Ammon's horn (tissue), 1 donor: ENCODE measurements at regions not wholly inside any gene's neighbourhood (a gene's known extent, or its start where the extent isn't known, plus 50 kb on each side); places are given as distances from the start of the nearest gene placed in this dataset.
A peak's percentile ranks its signal among the peaks of the same experiment; 100 is the strongest.
"Not testable (repeated sequence)": the region's sequence is repeated elsewhere in the genome, so short reads cannot be mapped to it uniquely, and the experiment has no call there.

Experiments used
- DNase-seq: peaks from one replicate; pipeline ENCODE4 v3.0.0-alpha.2; 2016; ENCODE audit warnings: low spot score

DNA sequence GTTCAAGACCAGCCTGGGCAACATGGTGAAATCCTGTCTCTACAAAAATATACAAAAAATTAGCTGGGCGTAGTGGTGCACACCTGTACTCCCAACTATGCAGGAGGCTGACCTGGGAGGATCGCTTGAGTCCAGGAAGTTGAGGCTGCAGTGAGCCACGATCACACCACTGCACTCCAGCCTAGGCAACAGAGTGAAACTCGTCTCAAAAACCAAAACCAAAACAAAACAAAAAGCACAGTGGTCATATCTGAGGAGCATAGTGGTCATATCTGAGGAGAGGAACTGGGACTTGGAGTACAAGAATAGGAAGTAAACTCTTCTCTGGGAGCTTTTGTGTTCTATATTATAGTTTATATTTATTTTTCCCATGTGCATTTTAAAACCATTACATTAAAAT, 275.3 kb upstream of the NOTCH2NLA start:
- DNase-seq = not testable (repeated sequence)

- not testable (repeated sequence) for DNase-seq
Observed at GRCh38 chr1:146487555-146487954, 258.7 kb upstream of the NOTCH2NLA start.

- not testable (repeated sequence) for DNase-seq
Observed at GRCh38 chr1:146487155-146487554, 258.3 kb upstream of the NOTCH2NLA start.

DNA sequence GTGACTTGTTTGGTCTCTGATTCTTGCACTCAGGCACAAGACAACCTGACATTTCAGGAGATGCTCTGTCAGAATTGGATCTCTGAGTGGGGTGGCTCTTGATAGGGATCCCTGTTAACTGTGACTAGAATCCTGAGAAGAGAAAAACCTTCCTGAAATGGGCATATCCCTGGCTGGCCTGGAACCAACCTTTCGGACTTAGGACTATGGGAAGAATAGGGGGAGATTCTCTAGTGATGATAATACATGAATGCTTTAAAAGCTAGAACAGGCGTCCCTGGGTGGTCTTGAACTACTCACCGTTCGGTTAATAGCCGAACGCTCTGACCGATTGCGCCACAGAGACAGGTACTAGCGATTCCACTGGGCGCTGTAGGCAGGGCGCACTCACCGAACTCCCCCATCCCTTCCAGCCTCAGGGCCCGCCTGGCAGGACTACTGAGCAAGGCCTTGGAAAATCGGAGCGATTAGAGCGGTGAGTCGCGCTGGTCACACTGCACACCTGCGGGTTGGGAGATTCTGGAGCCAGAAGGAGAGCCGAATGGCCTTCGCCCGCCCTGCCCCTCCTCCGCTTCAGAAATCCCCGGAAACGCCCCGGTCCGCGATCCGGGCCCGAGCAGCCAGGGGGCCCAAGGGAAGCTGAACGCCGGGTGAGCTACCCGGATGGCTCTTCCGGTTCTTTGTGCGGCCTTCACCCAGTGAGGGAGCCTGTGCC, 257.6 kb upstream of the NOTCH2NLA start:
- peak; percentile 65 for DNase-seq

DNA sequence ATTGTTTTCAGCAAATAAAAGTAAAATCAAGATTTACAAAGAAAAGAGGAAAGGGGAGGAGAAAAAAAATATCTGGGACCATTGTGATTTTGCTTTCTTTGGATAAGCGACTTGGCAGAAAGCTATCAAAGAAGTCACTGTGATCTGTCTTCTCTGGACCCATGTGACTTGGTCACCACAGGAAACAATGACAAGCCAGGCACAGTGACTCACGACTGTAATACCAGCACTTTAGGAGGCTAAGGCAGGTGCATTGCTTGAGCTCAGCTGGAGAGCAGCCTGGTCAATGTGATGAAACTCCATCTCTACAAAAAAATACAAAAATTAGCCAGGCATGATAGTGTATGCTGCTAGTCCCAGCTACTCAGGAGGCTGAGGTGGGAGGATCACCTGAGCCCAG, 255.4 kb upstream of the NOTCH2NLA start:
- DNase-seq = not testable (repeated sequence)

GRCh38 chr1:146479188-146479587, 250.4 kb upstream of the NOTCH2NLA start:
- DNase-seq = not testable (repeated sequence)

GRCh38 chr1:146478125-146478720, 249.4 kb upstream of the NOTCH2NLA start:
- peak; percentile 44 for DNase-seq

DNA sequence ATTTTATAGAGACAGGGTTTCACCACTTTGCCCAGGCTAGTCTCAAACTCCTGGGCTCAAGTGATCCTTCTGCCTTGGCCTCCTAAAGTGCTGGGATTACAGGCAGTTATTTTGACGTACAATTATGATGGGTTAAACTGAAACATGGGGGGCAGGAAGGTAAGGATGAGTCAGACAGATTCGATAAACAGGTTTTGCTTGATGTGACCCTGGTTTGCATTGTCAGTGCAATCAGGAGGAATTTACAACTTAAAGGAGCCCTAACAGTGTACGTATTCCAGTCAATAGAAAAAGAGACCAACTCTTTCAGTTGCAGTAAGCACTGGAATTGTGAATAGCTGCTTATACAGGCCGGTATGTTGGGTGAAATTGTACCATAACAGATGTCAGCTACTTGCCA, 246.3 kb upstream of the NOTCH2NLA start:
- DNase-seq = not testable (repeated sequence)

DNA sequence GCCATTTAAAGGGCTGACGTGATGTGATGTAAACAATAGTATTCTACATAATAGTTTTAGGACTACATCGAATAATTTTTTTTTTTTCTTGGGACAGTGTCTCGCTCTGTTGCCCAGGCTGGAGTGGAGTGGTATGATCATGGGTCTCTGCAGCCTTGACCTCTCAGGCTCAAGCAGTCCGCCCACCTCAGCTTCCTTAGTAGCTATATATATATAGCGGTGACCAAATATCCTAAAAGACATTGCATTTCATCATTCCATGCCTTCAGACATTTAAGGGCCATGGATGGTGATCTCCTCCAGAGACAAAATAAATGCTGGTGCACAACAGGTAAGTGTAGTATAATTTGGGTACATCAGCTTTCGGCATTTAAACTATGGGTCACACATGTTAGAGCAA, 245.4 kb upstream of the NOTCH2NLA start:
- not testable (repeated sequence) for DNase-seq

GRCh38 chr1:146472192-146472861, 243.5 kb upstream of the NOTCH2NLA start:
- DNase-seq = peak; percentile 45

- DNase-seq = not testable (repeated sequence)
Observed at GRCh38 chr1:146459939-146460338, 231.1 kb upstream of the NOTCH2NLA start.

DNA sequence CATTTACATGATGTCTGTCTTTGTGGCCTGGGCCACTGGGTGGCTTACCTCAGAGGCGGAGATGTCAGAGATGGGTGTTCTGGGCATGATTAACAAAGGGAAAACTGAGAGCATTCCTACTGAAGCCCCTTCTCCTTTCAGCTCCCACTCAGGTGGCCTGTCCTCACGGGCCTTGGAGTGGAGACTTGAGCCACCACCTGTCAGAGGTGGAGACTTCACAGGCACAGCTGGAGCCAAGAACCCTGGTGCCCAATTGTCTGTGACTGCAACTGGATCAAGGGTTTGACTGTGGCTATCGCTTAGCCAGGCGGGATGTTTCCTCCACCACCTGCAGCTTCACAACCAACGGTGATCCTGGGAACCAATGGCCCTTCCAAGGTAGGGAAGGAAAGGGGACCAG, 230.5 kb upstream of the NOTCH2NLA start:
- not testable (repeated sequence) for DNase-seq

GRCh38 chr1:146448877-146449246, 220.0 kb upstream of the NOTCH2NLA start:
- DNase-seq = not testable (repeated sequence)

DNA sequence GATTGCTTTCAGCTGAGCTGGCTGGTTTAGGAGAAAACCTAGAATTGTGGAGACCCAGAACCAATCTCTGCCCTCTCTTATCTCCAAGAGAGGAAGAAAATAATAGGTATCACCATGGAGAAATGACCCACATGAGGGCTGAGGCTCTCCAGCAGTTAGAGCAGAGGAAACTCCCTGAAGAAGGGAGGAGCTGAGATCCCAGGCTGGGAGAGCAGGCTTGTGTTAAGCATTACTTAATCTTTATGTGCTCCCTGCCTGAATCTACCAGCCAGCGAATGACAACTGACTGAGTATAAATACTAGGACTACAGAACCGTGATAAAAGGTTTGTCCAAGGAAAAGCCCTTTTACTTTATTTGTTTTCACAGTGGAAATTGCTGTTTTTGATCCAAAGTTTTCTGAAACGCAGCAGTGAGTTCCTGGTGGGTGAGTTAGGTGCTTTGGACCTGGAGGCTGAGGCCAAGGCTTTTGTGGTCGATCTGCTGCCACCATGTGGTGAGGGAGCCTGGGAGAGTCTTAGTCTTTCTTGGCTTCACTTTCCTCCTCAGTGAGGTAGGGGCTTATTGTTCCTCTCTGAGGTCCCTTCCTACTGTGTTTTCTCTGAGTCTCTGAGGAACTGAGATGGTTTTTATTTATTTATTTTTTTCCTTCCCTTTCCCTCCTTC, 219.5 kb upstream of the NOTCH2NLA start:
- not testable (repeated sequence) for DNase-seq

GRCh38 chr1:146443871-146444222, 215.0 kb upstream of the NOTCH2NLA start:
- peak; percentile 7 for DNase-seq

DNA sequence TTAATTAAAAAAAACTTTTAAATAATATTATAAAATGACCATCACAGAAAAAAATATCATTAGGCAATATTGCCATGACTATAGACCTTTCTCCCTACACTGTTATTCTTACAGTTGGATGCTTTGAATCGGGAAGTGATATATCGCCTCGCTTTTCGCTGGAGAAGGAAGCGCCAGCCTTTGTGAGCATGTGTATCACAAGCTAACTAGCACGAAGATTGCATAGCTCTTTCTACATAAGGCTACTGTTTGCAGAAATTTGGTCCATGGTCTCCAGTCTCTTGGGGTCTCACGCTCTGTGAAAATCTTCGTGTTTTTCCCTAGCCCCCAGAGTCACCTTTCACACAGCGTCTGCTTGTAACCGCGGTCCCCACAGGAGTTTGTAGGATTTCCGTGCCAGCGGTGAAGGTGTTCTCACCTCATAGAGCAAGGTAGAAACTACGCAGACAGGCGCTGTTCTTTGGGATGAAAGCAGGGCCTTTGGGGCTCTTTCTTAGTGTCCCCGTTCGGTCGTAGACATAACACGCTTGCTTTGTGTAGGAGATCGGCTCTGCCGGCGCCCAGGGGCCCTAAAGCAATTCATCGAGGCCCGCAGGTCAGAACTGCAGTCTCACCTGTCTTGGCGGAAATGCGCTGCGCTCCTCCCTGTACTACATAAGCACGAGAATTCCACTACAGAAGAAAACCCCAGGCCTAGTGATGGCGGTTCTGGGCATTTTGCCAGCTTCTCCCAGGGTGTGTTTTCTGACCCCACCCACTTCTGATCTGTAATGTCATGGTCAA, 214.5 kb upstream of the NOTCH2NLA start:
- not testable (repeated sequence) for DNase-seq

GRCh38 chr1:146438543-146438942, 209.7 kb upstream of the NOTCH2NLA start:
- not testable (repeated sequence) for DNase-seq

- DNase-seq = not testable (repeated sequence)
Observed at GRCh38 chr1:146416642-146417041, 187.8 kb upstream of the NOTCH2NLA start.

DNA sequence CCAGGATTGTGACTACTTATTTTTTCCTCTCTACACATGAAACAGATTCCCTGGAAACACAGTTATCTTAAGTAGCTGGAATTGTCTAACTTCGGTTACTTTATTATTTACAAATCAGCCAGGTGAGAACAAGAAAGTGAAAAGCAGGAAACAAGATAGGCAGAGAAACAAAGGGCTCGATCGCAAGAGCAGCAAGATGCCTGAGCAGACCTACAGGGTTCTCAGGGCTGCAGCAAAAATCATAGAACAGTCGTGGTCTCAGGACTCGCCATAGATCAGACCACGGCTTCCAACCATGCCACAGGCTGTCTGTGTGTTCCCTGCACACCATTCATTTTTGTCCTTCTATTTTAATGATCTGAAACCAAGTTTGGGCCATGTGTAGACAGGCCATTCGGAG, 186.2 kb upstream of the NOTCH2NLA start:
- DNase-seq = not testable (repeated sequence)

DNA sequence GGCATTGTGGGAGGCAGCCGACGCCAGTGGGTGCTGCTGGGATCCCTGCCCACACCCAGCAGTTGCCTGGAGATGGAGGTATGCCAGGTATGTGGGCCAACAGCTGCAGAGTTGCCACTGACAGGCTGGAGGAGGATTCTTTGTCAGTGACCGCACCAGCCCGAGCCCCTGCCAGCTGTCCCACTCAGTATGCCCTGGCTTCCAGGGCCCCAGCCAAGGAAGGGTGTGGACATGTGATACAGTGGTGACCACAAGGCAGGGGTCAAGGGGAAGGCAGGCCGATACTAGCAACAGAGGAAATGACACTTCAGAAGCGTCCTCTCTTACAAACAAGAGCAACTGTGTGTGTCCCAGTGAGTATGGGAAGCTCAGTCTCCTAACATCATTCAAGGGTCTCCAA, 185.1 kb upstream of the NOTCH2NLA start:
- DNase-seq = peak; percentile 1

- not testable (repeated sequence) for DNase-seq
Observed at GRCh38 chr1:146411923-146412322, 183.1 kb upstream of the NOTCH2NLA start.
